PC-9 (cell line): ENCODE measurements at regions not wholly inside any gene's neighbourhood (a gene's known extent, or its start where the extent isn't known, plus 50 kb on each side); places are given as distances from the start of the nearest gene placed in this dataset.

Experiments used
- BruUV-seq: library from RNA; stranded (reverse); fragments of 400-500 nt; replicated peaks from 2 replicates; lab custom pipeline; 2021; lab: Mats Ljungman, UMichigan
- CTCF ChIA-PET: fragments of 300-600 bp; sonication (Branson Sonifier 250); formaldehyde crosslinking; loops from one replicate; lab custom pipeline; 2022; ENCODE audit warnings: antibody characterized with exemption; lab: Charles Lee
- POLR2A ChIA-PET: fragments of 300-600 bp; sonication (Branson Sonifier 250); formaldehyde crosslinking; loops from one replicate; lab custom pipeline; 2022; ENCODE audit warnings: antibody characterized with exemption; ENCODE audit not compliant: unreplicated experiment; lab: Charles Lee
- DNase-seq, 2 experiments: peaks; one replicate each; pipeline versions ENCODE4 v3.0.0 to v3.0.0-alpha.2; 2015 to 2022; ENCODE audit warnings: mixed read lengths in 1 of 2
- H2AFZ ChIP-seq: fragments of 200-600 bp; sonication (generic); 2 replicates; pipeline ENCODE4 v1.8.1; 2017; ENCODE audit warnings: antibody characterized with exemption
- H3F3A ChIP-seq: fragments of 200-600 bp; sonication (generic); 2 replicates; pipeline ENCODE4 v1.8.1; 2017; ENCODE audit warnings: antibody characterized with exemption, mild to moderate bottlenecking, low read depth; ENCODE audit not compliant: insufficient read depth
- H3K27ac ChIP-seq: fragments of 200-600 bp; sonication (generic); 2 replicates; pipeline ENCODE4 v1.6.1; 2016; ENCODE audit warnings: mixed run types
- H3K27me3 ChIP-seq: fragments of 200-600 bp; sonication (generic); 2 replicates; pipeline ENCODE4 v1.6.1; 2016; ENCODE audit warnings: low read depth, mixed run types; ENCODE audit not compliant: insufficient read depth
- H3K36me3 ChIP-seq: fragments of 200-600 bp; sonication (generic); 2 replicates; pipeline ENCODE4 v1.6.1; 2016; ENCODE audit warnings: low read depth, mixed run types
- H3K4me1 ChIP-seq: fragments of 200-600 bp; sonication (generic); replicated peaks from 2 replicates; pipeline ENCODE4 v1.6.1; 2016; ENCODE audit warnings: mixed run types; ENCODE audit not compliant: insufficient read depth
- H3K4me2 ChIP-seq: fragments of 200-600 bp; sonication (generic); 2 replicates; pipeline ENCODE4 v1.6.1; 2017; ENCODE audit warnings: mixed run types
- H3K4me3 ChIP-seq: fragments of 200-600 bp; sonication (generic); 2 replicates; pipeline ENCODE4 v1.6.1; 2016; ENCODE audit warnings: mixed run types
- H3K79me2 ChIP-seq: fragments of 200-600 bp; sonication (generic); 2 replicates; pipeline ENCODE4 v1.6.1; 2017; ENCODE audit warnings: low read depth, mixed run types
- H3K9me2 ChIP-seq: fragments of 200-600 bp; sonication (generic); 2 replicates; pipeline ENCODE4 v1.8.1; 2017; ENCODE audit warnings: mild to moderate bottlenecking; ENCODE audit not compliant: insufficient read depth
- H3K9me3 ChIP-seq: fragments of 200-600 bp; sonication (generic); 2 replicates; pipeline ENCODE4 v1.8.1; 2016; ENCODE audit warnings: low read depth; ENCODE audit not compliant: insufficient read depth
- H4K20me1 ChIP-seq: fragments of 200-600 bp; sonication (generic); 2 replicates; pipeline ENCODE4 v1.8.1; 2017; ENCODE audit not compliant: insufficient read depth
- CTCF ChIP-seq: fragments of 200-600 bp; sonication (generic); conservative IDR thresholded peaks from 2 replicates; pipeline ENCODE4 v1.6.1; 2017; ENCODE audit warnings: mixed run types, antibody characterized with exemption, mild to moderate bottlenecking, moderate library complexity
- EZH2 ChIP-seq: fragments of 200-600 bp; sonication (generic); IDR thresholded peaks from 2 replicates; pipeline ENCODE4 v1.8.0; 2017; ENCODE audit warnings: antibody characterized with exemption, low read depth
- intact Hi-C: fragments of 100-400 bp; cut with micrococcal nuclease; formaldehyde crosslinking; loops from one replicate; pipeline ENCODE4 v1.10.0; 2022; ENCODE audit not compliant: unreplicated experiment

- H3K27me3 ChIP-seq: no peaks in the 10 kb centered on the region
- H2AFZ ChIP-seq: no peak overlapping the region
- peaks cover 4% of the 10 kb centered on the region; the same call in 1 of the 2 replicates for H3K9me3 ChIP-seq
- no peak for DNase-seq
- H3K27ac ChIP-seq: no peak overlapping the region
- no peak for TF ChIP-seq EZH2
- TF ChIP-seq CTCF: no peak
- BruUV-seq: no TSS peak
- H3F3A ChIP-seq: 0 out of 2 replicates have a peak, but pooled peaks cover 4% of the 10 kb centered on the region
- H3K4me2 ChIP-seq: no peak overlapping the region
- no peaks in the 10 kb centered on the region for H4K20me1 ChIP-seq
- H3K9me2 ChIP-seq: no peaks in the 10 kb centered on the region
- intact Hi-C loops: no loop called here
- H3K4me1 ChIP-seq: peaks cover 5% of the 10 kb centered on the region
- no peak overlapping the region for H3K4me3 ChIP-seq
- CTCF ChIA-PET: no interaction called here
- H3K79me2 ChIP-seq: no peaks in the 10 kb centered on the region
- no peaks in the 10 kb centered on the region for H3K36me3 ChIP-seq
- POLR2A ChIA-PET: no interaction called here
Measured at GRCh38 chr1:97986041-97987005, 65.5 kb upstream of the DPYD start.

- DNase-seq: no peak
- Histone ChIP-seq H3K4me3 (no peak overlapping the region), H3K36me3 (no peaks in the 10 kb centered on the region), H2AFZ (no peak overlapping the region), H4K20me1 (no peaks in the 10 kb centered on the region), H3K4me1 (no peaks in the 10 kb centered on the region), H3F3A (no peaks in the 10 kb centered on the region), H3K79me2 (no peaks in the 10 kb centered on the region), H3K4me2 (no peak overlapping the region), H3K9me3 (no peaks in the 10 kb centered on the region), H3K27ac (no peak overlapping the region), H3K27me3 (no peaks in the 10 kb centered on the region), H3K9me2 (no peaks in the 10 kb centered on the region)
- intact Hi-C loops: no loop called here
- no TSS peak for BruUV-seq
- ChIA-PET POLR2A (no interaction called here), CTCF (no interaction called here)
- TF ChIP-seq CTCF: no peak
- TF ChIP-seq EZH2: no peak
Measured at GRCh38 chr1:97983126-97983525, 62.3 kb upstream of the DPYD start.

- no peaks in the 10 kb centered on the region for H3K9me2 ChIP-seq
- TF ChIP-seq CTCF (no peak), EZH2 (no peak)
- no peaks in the 10 kb centered on the region for H3K27me3 ChIP-seq
- no peak overlapping the region for H3K4me2 ChIP-seq
- no peak overlapping the region for H3K27ac ChIP-seq
- H3K79me2 ChIP-seq: no peaks in the 10 kb centered on the region
- ChIA-PET POLR2A (no interaction called here), CTCF (no interaction called here)
- H3K36me3 ChIP-seq: no peaks in the 10 kb centered on the region
- no TSS peak for BruUV-seq
- no peaks in the 10 kb centered on the region for H3K9me3 ChIP-seq
- no peaks in the 10 kb centered on the region for H4K20me1 ChIP-seq
- no peak overlapping the region for H2AFZ ChIP-seq
- no peaks in the 10 kb centered on the region for H3F3A ChIP-seq
- no peak overlapping the region for H3K4me3 ChIP-seq
- intact Hi-C loops: no loop called here
- no peak for DNase-seq
- H3K4me1 ChIP-seq: no peaks in the 10 kb centered on the region
Measured at GRCh38 chr1:97980530-97980929, 59.7 kb upstream of the DPYD start.
